ENCODE measurements at regions not wholly inside any gene's neighbourhood (a gene's known extent, or its start where the extent isn't known, plus 50 kb on each side); places are given as distances from the start of the nearest gene placed in this dataset.
A peak's percentile ranks its signal among the peaks of the same experiment; 100 is the strongest.

GRCh38 chr10:2620827-2621521 is 446.4 kb upstream of the PFKP start:
- H3K79me1 ChIP-seq (ENCODE audit: low read depth in 1 of 2, low read length in 2 of 2): no peaks in the 10 kb centered on the region
- no peak overlapping the region for H2BK120ac ChIP-seq (ENCODE audit: low read depth, low read length)
- no peak overlapping the region for H4K5ac ChIP-seq (ENCODE audit: low read depth, low read length)
- in situ Hi-C loops (cut with MboI; ENCODE audit: low sequenced_read_pairs) (no loop called here), intact Hi-C loops (cut with micrococcal nuclease) (no loop called here), dilution Hi-C loops (cut with HindIII; ENCODE audit: low sequenced_read_pairs, unreplicated experiment) (no loop called here)
- no peaks in the 10 kb centered on the region for H3K36me3 ChIP-seq (ENCODE audit: control insufficient read depth, insufficient read depth, low read length)
- no peak overlapping the region for H3K56ac ChIP-seq (ENCODE audit: extremely low read depth, insufficient read depth, low read length)
- H3K4me3 ChIP-seq (ENCODE audit: insufficient read depth, low read depth, low read length): no peak overlapping the region
- DNase-seq (no peak), ATAC-seq (ENCODE audit: low read depth) (no peak)
- BruUV-seq (replicated peaks): no TSS peak
- H2BK15ac ChIP-seq (ENCODE audit: low read depth, low read length): no peak overlapping the region
- H3K4ac ChIP-seq (ENCODE audit: low read depth, low read length): no peak overlapping the region
- H2BK5ac ChIP-seq (ENCODE audit: low read depth, low read length, poor library complexity, severe bottlenecking): no peak overlapping the region
- no peak overlapping the region for H3K14ac ChIP-seq (replicated peaks; ENCODE audit: low read depth, low read length)
- H2AK9ac ChIP-seq (replicated peaks; ENCODE audit: low read depth, low read length, poor library complexity): no peak overlapping the region
- no peak overlapping the region for H3K23ac ChIP-seq (ENCODE audit: low read depth, low read length)
- no peak overlapping the region for H3K4me2 ChIP-seq (ENCODE audit: low read depth, low read length)
- no peak overlapping the region for H4K8ac ChIP-seq (ENCODE audit: low read depth in 2 of 2, low read length in 2 of 2)
- no peak overlapping the region for H2AK5ac ChIP-seq (ENCODE audit: low read depth, low read length)
- H3K27ac ChIP-seq (ENCODE audit: insufficient read depth, low read length): no peak overlapping the region
- H4K91ac ChIP-seq (ENCODE audit: insufficient read depth, low read depth, low read length): no peak overlapping the region
- H4K20me1 ChIP-seq (ENCODE audit: insufficient read depth, low read length): no peaks in the 10 kb centered on the region
- peaks cover 28% of the 10 kb centered on the region for H3K9me3 ChIP-seq (ENCODE audit: control insufficient read depth, insufficient read depth, low read length)
- H2BK20ac ChIP-seq (ENCODE audit: low read depth, low read length): no peak overlapping the region
- no peak overlapping the region for H3K18ac ChIP-seq (ENCODE audit: low read depth, low read length)
- TF ChIP-seq, protein P1, sequence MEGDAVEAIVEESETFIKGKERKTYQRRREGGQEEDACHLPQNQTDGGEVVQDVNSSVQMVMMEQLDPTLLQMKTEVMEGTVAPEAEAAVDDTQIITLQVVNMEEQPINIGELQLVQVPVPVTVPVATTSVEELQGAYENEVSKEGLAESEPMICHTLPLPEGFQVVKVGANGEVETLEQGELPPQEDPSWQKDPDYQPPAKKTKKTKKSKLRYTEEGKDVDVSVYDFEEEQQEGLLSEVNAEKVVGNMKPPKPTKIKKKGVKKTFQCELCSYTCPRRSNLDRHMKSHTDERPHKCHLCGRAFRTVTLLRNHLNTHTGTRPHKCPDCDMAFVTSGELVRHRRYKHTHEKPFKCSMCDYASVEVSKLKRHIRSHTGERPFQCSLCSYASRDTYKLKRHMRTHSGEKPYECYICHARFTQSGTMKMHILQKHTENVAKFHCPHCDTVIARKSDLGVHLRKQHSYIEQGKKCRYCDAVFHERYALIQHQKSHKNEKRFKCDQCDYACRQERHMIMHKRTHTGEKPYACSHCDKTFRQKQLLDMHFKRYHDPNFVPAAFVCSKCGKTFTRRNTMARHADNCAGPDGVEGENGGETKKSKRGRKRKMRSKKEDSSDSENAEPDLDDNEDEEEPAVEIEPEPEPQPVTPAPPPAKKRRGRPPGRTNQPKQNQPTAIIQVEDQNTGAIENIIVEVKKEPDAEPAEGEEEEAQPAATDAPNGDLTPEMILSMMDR (conservative IDR thresholded peaks at IDR 0.05; ENCODE audit: low read depth, low read length): no peak
- TF ChIP-seq CEBPB (IDR thresholded peaks at IDR 0.05; ENCODE audit: low read depth, low read length): peak; percentile 23; the same call in 1 of the 2 replicates
- ChIA-PET POLR2A (ENCODE audit: unreplicated experiment) (no interaction called here), CTCF (no interaction called here)
- no peaks in the 10 kb centered on the region for H3K27me3 ChIP-seq (ENCODE audit: control insufficient read depth, insufficient read depth, low read length)
- H3K4me1 ChIP-seq (ENCODE audit: control insufficient read depth, insufficient read depth, low read length): no peaks in the 10 kb centered on the region
- WGBS, 2 experiments (ENCODE audit: extremely low coverage in 2 of 2, insufficient read length in 1 of 2): no CpG with 5 or more reads among the region's 5 CpGs
- H3K9ac ChIP-seq (ENCODE audit: low read depth, low read length): no peak overlapping the region
- H2AFZ ChIP-seq (replicated peaks; ENCODE audit: low read length, poor library complexity): no peak overlapping the region
- no peaks in the 10 kb centered on the region for H3K9me1 ChIP-seq (ENCODE audit: insufficient read depth, low read length)
